Epithelial cell of prostate (primary cell): ENCODE measurements at regions not wholly inside any gene's neighbourhood (a gene's known extent, or its start where the extent isn't known, plus 50 kb on each side); places are given as distances from the start of the nearest gene placed in this dataset.

ENCODE experiments used
- DNase-seq: peaks from one replicate; pipeline ENCODE4 v3.0.0-alpha.2; 2011; ENCODE audit warnings: low read depth, low spot score
- H3K27ac ChIP-seq: fragments of 450-650 bp; 2 replicates; pipeline ENCODE4 v1.5.1; 2017; ENCODE audit warnings: mild to moderate bottlenecking

- DNase-seq = no peak
- H3K27ac ChIP-seq = no peak overlapping the region
Observed at GRCh38 chr22:47630741-47631534, 868.5 kb downstream of the TBC1D22A start.

DNA sequence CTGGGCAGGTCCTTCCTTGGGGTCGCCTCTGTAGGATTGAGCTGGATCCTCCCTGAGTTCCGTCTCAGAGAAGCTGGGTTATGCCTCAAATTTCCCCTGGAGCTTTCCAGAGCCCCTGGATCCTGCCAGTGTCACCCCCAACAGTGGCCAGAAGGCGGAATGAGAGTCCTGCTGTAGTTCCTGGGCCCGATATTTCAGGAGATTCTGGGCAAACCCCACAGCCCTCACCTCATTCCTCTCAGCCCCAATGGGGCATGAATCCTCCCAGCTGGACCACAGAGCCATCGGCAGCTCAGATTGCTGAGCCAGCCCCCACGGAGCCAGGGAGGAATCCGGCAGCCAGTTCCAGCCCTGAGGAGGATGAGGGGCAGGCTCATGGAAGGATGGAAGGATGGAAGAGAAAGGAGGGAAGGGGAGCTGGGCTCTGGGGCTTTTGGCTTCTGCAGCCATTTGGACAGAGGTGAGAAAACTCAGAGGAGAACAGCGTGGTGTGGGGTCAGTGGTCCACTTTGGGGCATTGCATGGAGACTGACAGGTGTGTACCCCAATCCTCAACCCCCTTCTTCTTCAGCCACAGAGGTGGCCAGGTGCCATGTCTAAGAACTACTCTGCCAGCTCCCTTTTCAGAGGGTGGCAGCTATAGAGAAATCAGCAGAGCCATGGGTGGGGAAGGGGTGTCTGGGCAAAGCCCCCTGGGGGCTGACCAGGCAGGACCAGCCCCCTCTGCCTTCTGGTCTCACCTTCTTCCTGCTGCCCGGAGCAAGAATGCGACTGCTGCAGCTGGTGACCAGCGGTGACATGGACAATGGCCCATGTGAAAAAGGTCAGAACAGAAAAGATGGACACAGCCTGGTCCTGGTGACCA, 867.6 kb downstream of the TBC1D22A start:
- no peak for DNase-seq
- no peak overlapping the region for H3K27ac ChIP-seq

DNA sequence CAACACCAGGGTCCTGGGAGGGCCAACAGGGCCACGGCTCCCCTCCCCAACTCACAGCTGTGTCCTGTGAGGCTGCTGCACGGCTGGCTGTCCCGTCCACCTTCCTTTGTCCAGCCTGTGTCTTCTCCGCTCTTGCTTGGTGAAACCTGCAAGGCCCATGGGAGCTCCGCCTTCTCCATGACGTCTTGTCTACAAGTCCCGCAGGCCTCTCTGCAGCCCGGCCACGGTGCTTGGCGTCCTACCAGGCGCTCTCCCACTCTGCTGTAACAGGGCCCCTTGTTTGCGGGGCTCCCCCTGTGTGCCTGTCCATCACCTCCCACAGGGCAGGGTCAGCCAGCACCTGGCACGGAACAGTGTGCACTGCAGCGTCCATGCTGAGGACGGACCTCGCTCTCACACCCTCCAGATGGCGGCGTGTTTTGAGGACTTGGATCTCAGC, 866.8 kb downstream of the TBC1D22A start:
- DNase-seq = no peak
- H3K27ac ChIP-seq = no peak overlapping the region

DNA sequence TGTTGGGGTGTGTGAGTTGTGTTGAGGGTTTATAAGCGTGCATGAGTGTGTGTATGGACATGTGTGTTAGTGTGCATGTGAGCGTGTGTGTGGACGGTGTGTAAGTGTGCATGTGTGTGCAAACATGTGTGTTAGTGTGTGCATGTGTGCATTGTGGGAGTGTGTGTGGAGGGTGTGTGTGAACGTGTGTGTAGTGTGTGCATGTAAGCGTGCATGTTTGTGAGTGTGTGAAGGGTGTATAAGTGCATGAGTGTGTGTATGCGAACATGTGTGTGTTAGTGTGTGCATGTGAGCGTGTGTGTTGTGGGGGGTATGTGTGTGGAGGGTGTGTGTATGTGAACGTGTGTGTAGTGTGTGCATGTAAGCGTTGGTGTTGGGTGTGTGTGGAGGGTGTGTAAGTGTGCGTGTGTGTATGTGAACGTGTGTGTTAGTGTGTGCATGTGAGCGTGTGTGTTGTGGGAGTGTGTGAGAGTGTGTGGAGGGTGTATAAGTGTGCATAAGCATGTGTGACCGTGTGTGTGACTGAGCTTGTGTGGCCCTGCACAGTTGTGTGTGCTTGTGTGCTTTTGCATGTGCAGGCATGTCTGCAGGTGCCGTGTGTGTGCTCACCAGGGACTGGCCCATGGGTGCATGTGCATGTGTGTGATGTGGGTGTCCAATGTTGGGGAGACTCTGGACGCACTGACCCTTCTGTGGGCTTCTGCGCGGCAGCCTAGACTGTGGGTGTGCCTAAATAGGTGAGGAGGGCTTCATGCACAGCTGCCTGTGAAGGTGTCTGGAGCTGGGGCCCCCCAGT, 866.2 kb downstream of the TBC1D22A start:
- DNase-seq = no peak
- no peak overlapping the region for H3K27ac ChIP-seq

DNA sequence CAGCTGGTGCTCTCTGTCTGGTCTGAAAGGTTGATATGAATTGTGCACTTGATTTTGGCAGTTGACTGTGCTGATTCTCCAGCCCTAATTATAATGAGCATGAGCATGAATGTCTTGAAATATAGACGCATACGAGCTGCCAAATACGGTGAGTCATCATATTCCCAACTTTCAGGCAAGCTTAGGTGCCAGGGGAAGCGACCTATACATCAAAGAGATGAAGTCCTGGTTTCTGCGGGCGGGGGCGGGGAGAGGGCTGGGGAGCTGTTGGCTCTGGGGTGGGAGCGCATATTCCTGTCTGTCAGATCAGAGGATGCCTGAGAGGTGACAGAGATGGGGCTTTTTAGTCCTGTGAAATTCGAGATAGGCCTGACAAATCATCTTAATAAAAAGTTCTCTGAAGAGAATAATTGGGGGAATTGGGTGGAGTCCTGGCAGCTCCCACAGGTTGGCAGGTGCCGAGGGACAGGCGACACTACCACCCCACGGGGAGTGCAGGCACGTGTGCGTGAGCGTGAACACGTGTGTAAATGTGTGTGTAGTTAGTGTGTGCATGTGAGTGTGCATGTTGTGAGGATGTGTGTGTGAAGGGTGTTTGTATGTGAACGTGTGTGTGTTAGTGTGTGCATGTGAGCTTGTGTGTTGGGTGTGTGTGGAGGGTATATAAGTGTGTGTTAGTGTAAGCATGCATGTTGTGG, 865.3 kb downstream of the TBC1D22A start:
- no peak for DNase-seq
- H3K27ac ChIP-seq = no peak overlapping the region

DNA sequence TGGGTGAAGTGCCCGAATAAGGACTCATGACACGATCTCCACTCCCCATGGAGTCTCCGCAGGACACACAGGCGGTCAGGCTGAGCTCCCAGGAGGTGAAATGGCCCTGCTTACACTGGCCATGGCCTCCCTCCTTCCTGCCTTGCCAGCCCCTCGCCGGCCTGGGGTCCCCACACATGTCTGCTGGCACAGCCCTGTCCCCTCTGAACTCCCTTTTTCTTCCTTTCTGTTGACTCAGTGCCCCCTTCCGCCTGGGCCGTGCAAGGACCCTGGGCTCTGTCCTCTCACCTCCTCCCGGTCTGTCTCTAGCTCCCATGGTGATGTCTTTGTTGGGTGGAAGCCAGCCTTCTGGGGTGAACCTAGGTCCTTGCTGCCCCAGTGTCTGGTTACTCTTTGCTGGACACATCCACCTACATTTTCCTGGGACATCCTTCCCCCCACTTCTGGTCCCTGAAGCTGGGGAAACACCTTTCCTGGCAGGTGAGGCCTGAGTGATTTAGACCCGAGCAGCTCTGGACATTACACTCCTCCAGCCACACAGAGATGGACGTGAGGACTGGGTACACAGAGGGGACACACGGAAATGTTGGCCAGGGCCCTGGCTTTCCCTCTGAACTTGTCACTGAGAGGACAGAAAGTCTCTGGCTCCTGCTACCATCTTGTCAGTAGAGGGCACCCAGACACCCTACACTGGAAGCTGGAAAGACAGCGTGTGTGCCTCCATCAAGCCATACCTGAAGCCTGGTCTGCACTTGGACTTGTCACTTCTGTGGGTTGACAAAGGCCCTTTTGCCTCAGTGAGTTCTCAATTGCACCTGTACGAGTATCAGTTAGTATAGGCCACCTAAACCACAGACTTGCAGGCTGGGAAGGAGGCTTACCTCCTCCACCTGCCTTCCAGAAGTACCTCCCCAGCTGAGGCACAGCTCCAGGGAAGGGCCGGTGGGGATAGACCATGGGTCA, 864.3 kb downstream of the TBC1D22A start:
- no peak for DNase-seq
- no peak overlapping the region for H3K27ac ChIP-seq

- no peak overlapping the region for H3K27ac ChIP-seq
- DNase-seq = no peak
Observed at GRCh38 chr22:47625531-47626427, 863.3 kb downstream of the TBC1D22A start.

DNA sequence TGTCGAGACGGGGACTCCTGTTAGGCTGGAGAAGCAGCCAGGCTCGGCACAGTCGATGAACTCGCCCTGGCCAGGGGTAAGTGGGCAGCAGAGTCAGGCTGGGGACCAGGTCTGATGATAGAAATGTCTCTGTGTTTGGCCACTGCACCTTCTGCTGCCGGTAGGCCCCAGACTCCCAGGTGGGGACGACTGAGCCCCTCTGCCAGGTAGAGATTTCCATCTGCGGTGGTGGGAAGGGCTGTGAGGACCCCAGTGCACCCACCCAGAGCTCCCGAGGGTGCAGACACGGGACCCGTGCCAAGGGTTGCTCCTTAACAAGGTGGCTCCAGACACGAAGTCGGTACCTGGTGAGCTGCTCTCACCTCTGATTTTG, 862.5 kb downstream of the TBC1D22A start:
- no peak overlapping the region for H3K27ac ChIP-seq
- DNase-seq = no peak

DNA sequence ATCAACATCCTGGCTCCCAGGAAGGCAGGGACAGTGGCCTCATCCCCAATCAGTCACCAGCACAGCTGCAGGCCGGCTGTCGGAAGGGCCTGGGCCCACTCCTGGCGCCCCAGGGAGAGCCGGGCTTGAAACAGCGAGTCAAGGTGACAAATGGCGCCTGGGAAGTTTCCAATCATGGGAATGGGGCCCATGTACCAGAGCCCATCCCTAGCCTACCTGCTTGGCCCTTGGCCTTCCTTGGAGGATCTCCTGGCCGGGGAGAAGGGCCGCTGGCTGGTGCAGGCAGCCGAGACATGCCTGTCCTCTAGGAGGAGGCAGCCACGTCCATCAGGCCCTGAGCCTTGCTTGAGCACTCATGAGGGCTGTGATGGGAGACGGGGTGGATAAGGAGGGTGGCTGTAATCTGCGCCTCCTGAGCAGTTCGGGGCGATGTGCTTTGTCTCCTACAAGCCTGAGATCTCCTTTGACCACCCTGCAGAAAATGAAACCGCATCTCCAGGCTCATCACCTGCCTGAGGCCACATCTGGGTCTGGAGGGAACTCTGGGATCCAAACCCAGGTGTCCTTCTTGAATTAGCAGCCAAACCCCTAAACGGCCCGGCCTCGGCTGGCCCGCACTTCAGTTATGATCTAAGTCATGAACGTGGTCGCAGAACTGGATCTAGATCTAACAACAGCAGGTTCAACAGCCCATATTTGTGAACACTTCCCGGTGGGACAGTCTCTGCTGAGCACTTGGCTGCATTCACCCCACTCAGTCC, 862.0 kb downstream of the TBC1D22A start:
- H3K27ac ChIP-seq = no peak overlapping the region
- DNase-seq = no peak

DNA sequence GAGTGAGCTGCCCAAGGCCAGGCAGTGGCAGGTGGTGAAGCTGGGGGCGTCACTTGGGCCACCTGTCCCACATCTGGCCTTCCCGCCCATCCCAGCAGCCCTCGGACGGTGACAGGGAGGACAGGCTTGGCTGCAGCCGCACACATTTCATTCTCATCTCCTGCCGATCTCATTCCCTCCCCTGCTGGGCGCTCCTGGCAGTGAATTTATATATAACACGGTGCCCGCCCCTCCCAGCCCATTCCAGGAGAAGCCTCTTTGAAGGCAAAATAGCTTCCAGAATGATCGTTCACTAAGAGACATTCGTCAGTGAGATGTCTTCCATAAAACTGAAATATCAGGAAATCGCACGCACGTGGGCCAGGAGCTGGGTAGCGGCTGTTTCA, 861.3 kb downstream of the TBC1D22A start:
- no peak for DNase-seq
- no peak overlapping the region for H3K27ac ChIP-seq

DNA sequence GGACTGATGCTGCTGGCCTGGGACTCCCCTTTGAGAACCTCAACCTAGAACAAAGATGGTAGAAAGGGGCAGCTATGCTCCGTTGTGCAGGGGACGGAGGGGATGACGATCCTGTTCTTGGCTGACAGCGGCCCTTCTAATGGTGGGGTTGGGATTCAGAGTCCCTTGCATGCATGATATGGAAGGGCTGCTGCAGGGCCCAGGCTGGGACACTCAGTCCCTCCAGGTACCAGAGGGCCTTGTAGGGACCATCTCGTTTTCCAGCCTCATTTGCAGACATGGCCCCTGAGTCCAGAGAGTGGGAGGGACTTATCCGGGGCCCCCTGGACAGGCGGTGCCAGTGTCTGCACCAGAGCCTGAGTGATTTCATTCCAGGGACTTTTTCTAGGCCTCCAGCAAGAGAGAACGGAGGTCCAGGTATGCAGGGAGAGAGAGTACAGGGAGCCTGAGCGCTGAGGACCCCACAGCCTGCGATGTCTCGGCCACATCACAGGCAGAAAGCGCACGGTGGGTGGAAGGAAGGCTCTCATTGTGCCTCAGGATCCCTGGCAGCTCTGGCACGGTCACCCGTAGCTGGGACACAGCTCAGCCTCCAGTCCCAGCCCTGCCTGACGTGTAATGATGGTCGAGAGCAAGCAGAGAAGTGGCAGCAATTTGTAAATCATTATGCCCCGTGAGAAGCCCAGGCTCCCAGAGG, 860.8 kb downstream of the TBC1D22A start:
- no peak for DNase-seq
- no peak overlapping the region for H3K27ac ChIP-seq

DNA sequence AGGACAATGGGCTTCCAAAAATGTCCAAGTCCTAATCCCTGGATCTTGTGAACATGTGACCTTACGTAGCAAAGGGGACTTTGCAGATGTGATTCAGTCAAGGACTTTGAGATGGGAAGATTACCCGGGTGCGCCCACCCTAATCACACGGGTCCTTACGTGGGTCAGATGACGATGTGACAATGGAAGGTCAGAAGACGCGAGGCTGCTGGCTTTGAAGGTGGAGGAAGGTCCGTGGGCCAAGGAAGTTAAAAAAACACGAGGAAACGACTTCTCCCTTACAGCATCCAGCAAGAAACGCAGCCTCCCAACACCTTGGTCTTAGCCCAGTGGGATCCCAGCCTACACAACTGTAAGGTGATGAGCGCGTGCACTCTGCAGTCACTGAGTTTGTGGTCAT, 860.1 kb downstream of the TBC1D22A start:
- H3K27ac ChIP-seq = no peak overlapping the region
- no peak for DNase-seq

DNA sequence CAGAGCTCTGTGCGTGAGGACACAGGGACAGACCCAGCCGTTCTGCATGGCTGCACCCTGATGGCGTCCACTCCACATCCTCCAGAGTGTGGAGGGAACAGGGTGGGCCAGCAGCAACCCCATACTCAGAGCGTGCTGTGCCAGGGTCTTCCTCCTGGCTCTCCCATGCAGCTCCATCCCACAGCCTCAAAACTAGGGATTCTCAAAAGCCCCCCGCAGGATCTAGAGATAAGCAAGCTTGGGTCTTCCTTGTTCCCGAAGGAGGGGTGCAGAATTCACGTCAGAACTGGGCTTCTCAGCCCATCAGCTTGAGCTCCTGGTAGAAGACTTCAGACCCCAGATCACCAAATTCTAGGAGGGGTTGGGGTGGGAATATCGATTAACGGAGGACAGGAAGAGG, 858.8 kb downstream of the TBC1D22A start:
- DNase-seq = no peak

GRCh38 chr22:47620391-47620790, 857.9 kb downstream of the TBC1D22A start:
- H3K27ac ChIP-seq = no peak overlapping the region
- no peak for DNase-seq

More for the DNA sequence above, 858.8 kb downstream of the TBC1D22A start:
- no peak overlapping the region for H3K27ac ChIP-seq

DNA sequence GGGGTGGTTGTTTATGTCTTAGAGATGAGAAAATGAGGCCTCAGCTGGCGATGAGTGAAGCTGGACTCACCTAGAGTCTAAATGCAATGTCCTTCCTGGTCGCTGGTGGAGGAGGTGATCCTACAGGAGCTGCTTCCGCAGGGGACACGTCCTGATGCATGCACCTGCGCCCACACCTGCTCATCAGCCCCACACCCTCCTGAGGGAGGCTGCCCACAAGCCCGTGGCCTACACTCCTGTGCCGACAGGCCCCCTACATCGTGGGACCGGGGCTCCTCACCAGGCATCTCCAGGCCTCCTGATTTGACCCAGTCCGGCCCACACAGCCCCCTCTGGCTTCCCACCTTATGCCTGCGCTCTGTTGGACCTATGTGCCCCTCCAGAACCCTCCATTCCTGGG, 857.2 kb downstream of the TBC1D22A start:
- DNase-seq = no peak
- no peak overlapping the region for H3K27ac ChIP-seq

DNA sequence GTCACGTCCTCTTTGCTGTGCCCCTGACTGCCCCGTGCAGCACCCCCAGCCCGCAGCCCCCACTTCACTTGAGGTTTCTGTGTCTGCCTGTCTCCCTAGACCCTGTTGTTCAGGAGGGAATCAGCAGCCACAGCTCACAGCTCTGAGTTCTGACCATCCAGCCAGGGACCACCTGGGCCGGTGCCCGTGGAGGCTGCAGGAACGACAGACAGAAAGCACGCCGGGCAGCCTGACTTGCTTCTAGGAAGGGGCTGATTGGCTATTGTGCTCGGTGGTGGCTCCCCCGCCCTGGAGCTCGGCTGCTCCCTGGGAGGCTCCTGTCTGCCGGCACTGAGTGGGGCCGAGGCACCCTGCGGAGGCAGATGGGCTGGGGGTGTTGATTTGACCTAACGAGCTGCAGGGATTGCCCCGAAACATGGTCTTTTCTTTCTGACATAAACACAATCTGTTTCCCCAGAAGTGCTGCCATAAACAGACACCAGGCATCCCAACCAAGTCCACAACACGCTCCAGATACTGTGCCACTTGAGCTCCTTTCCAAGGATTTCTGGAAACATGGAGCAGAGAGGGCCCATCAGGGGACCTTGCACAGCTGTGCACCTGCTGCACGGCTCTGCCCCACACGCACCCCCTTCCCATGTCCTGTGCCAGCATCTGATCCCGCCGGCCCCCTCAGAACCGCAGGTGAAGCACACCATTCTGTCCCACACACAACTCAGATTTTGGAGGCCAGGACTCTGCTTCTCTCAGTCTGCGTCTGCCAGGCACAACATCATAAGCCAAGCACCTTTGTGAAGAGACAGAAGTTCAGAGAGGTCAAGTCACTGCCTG, 855.9 kb downstream of the TBC1D22A start:
- DNase-seq = no peak
- no peak overlapping the region for H3K27ac ChIP-seq
